ENCODE measurements at regions not wholly inside any gene's neighbourhood (a gene's known extent, or its start where the extent isn't known, plus 50 kb on each side); places are given as distances from the start of the nearest gene placed in this dataset.
"Not testable (repeated sequence)": the region's sequence is repeated elsewhere in the genome, so short reads cannot be mapped to it uniquely, and the experiment has no call there.

DNA sequence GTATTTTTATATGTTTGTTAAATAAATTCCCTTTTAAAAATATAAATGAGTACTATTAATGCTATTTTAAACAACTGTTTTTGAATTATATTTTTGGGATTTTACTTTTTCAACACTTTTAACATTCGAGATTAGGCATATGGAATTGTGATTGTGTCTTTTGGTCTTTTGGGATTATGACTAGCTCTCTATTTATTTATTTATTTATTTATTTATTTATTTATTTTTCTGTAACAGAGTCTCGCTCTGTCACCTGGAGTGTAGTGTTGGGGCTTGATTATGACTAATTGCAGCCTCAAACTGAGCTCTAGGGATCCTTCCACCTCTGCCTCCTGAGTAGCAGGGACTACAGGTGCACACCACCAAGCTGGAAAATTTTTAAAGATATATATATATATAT, 1101.6 kb downstream of the FAM133A start:
- no peak for FAIRE-seq
- DNase-seq (ENCODE audit: low spot score in 2 of 2): no peak

DNA sequence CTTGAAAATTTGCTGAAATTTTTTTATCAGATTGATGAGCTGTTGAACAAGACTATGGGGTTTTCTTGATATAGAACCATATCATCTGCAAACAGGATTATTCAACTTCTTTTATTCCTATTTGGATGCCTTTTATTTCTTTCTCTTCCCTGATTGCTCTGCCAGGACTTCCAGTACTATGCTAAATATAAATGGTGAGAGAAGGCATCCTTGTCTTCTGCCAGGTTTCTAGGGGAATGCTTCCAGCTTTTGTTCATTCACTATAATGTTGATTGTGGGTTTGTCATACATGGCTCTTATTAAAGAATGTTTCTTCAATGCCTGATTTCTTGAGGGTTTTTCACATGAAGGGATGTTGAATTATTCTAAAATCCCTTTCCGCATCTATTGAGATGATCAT, 1139.5 kb downstream of the FAM133A start:
- FAIRE-seq: no peak
- no peak for DNase-seq (ENCODE audit: low spot score in 2 of 2)

DNA sequence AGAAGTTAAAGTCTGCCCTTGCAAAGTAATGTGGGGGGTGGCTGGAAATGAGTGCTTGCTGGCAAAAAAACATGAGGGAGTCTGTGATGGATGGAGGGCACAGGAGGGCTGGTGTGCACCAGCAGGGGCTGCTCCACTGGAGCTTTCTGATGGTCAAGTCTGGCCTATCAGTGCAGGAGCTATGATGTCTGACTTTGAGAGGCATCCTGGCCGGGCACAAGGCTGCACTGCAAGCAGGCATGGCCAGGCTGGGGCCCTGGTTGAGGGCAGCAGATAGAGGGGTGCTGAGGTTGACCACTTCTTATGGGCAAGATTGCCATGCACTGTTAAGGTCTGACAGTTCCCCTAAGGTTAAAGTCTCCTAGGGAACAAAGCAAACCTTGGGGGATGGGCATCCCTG, 1140.2 kb downstream of the FAM133A start:
- no peak for DNase-seq (ENCODE audit: low spot score in 2 of 2)
- no peak for FAIRE-seq

DNA sequence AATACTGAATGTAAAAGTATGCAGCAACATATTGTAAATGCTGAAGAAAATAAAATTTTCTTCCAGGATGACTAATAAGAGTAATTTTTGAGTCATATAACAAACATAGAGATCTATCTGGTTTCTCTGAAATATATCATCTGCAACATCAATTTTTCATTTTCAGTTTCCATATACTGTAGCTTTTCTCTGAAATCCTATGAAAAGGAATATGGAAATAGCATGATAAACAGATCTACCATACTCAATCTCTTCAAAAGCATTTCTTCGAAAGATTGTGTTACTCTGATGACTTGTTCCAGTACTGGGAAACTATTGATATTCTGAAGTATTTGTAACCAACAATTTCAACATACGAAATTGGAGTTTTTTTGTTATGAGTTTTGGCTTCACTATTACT, 1156.7 kb downstream of the FAM133A start:
- no peak for DNase-seq (ENCODE audit: low spot score in 2 of 2)
- FAIRE-seq: no peak

DNA sequence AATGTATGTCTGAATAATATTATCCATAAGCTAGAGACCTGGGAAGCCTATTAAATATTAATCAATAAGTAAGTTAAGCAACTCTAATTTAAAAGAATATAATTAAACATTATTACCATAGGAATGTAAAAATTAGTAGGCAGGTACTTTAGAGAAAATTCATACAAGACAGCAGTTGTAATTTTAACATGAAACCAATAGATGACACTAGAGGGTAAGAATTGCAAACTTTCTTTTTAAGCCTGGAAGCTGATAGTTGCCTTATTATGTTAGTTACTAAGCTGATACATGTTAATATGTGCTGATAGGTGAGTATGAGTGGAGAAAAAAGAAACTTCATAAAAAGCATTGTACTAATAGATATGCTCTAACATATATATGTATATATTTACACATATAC, 1157.4 kb downstream of the FAM133A start:
- DNase-seq (ENCODE audit: low spot score in 2 of 2): no peak
- FAIRE-seq: peak; percentile 57

DNA sequence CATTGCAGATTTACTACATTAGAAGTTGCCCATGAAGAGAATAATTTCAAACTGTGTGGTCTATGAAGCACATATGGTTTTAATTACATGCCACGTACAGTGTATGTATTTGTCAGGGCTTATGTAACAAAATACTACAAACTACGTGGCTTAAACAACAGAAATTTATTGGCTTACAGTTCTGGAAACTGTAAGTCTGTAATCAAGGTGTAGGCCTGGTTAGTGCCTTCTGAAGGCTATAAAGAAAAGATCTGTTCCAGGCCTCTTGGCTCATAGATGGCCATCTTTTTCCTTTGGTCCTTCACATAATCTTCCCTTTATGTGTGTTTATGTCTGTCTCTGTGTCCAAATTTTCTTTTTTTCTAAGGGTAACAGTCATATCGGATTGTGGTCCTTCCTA, 1160.2 kb downstream of the FAM133A start:
- FAIRE-seq (no peak), DNase-seq (ENCODE audit: low spot score in 2 of 2) (no peak)

DNA sequence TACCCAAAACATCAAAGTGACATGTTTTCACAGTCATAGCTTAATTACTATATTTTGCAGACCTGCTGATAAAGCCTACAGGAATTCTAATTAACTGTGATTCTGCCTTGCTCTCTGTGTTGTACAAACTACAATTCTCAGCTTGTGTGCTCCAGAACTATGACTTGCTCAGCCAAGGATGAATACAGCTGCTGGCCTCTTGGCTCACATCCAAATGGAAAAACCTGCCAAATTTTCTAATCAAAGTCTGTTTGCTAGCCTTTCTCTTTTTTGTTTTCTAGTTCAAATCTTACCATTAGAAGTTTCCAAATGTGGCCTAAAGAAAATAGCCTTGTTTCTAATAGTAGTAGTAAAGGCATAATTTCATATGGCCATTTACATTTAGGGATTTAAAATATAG, 1176.8 kb downstream of the FAM133A start:
- FAIRE-seq (no peak), DNase-seq (ENCODE audit: low spot score in 2 of 2) (peak in 1 of 2 donors; percentile 1)

DNA sequence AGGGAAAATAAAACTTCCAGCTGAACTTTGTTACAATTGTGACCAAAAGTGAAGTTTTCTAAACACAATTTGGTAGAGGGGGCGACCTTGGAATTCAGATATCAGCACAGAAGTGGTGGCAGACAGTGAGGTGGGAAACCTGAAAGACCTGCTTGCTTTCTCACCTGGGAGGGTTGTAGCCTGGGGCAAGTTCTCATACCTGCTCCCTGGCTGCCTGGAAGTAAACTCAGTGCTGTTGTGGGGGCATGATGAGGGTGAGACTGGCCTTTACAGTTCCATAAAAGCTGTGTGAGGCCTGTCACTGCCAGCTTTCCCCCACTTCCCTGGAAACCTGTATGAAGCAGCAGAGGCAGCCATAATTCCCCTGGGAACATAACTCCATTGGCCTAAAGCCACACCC, 1180.2 kb downstream of the FAM133A start:
- FAIRE-seq: no peak

DNA sequence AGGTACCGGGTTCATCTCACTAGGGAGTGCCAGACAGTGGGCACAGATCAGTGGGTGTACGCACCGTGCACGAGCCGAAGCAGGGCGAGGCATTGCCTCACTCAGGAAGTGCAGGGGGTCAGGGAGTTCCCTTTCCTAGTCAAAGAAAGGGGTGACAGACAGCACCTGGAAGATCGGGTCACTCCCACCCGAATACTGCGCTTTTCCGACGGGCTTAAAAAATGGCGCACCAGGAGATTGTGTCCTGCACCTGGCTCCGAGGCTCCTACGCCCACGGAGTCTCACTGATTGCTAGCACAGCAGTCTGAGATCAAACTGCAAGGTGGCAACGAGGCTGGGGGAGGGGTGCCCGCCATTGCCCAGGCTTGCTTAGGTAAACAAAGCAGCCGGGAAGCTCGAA, 1188.5 kb downstream of the FAM133A start:
- FAIRE-seq; DNase-seq (ENCODE audit: low spot score in 2 of 2): not testable (repeated sequence)

More for the DNA sequence above, 1180.2 kb downstream of the FAM133A start:
- DNase-seq (ENCODE audit: low spot score in 2 of 2): no peak

DNA sequence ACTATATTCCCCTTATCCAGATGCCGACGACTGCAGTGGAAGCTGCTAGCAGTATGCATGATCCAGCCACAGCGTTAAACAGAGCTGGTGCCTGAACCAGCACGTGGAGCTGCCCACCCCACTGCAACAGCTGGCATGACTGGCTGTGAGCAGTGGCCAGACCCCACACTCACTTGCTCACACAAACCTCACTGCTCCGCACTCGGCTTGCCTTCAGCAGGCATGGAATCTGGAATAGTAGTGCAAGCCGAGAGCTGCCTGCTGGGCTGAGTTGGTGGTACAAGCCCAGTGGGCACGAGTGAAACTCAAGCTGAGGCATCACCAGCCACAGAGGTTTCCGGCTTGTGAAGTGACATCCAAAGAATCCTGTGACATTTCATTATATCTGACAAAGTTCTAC, 1197.6 kb downstream of the FAM133A start:
- FAIRE-seq (no peak), DNase-seq (ENCODE audit: low spot score in 2 of 2) (no peak)

DNA sequence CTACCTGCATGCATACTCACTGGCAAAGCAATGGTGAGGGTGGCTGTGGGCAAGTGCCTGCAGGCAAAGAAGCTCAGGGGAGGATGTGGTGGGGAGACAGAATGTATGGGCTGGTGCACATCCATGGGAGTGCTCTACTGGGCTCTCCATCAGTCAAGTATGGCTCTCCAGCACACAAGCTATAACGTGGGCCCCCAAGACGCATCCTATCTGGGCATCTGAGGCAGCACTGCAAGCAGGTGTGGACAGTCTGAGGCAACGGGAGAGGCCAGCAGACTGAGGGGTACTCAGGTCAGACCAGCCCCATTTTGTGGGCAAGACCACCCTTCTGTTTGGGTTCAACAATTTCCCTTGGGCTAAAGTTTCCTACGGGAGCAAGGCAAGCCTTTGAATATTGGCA, 1227.8 kb downstream of the FAM133A start:
- FAIRE-seq: no peak
- no peak for DNase-seq (ENCODE audit: low spot score in 2 of 2)

DNA sequence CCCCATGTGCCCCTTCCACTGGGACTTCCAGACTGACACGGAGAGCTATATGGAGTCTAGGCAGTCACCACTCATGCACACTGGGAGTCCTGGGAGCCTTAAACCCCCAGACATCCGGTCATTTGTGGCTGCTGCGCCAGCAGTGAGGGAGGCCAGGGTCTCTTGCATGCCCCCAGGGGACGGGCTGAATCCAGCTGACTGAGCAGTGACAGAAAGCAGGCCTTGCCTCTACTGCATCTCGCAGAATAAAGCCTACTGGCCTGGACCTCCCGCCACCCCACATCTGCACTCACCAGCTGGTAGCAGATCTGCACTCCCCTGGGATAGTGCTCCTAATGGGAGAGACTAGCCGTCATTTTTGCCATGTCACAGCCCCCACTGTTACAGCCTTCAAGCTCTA, 1234.2 kb downstream of the FAM133A start:
- DNase-seq (ENCODE audit: low spot score in 2 of 2) (no peak), FAIRE-seq (no peak)

DNA sequence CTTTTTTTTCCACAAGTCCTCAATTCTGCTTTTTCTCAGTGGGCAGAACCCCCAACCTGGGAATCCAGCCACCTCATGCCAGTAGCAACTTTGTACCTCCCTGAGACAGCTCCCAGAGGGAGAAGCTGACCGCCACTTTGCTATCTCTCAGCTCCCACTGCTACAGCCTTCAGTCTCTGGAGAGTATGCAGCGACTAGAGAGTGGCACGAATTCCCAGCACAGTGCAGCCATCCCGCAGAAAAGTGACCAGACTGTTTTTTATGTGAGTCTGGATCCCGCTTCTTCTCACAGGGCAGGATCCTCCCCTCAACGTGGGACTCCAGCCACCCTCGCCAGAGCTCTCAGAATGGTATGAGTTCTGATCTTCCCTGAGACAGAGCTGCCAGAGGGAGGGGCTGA, 1234.6 kb downstream of the FAM133A start:
- DNase-seq (ENCODE audit: low spot score in 2 of 2): no peak
- FAIRE-seq: no peak

DNA sequence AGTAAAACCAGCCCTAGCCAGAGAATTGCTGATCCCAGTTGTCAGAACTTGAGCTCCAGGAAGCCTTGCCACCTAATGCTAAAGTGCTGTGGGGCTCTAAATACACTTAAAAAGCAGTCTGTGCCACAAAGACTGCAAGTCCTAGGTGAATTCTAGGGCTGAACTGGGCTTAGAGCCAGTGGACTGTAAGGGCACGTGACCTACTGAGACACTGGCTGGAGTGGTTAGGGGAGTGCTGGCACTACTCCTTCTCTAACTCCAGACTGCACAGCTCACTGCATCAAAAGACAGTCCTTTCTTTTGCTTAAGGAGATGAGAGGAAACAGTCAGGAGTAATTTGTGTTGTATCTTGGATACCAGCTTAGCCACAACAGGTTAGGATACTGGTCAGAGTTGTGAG, 1240.2 kb downstream of the FAM133A start:
- no peak for DNase-seq (ENCODE audit: low spot score in 2 of 2)
- no peak for FAIRE-seq

DNA sequence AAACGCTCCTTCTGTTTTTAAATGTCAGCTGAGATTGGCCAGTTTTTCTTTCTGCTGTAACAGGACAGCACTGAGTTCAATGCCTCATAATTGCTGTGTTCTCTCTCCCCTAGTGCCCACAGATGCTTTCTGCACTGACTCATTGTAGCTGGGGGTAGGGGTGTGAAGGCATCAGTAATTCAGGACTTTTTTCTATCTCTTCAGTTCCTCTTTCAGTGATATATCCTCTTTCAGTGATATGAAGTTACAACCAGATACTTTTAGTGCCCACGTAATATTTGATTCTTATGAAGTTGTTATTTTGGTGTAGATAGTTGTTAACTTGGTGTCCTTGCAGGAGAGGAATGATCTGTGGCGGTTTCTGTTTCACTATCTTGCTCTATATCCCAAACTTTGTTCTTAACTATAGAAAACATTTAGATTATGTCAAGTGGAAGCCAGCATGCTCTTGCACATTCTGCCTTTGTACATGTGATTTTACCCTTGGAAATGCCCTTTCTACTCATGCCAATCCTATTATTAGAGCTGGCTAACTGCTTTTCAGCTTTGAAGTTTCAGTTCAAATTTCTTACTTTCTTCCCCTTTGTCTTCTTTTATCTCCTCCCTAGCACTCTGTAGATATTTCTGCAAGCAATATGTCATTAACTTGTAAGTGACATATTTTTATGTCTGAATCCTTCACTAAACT, 1258.4 kb downstream of the FAM133A start:
- no peak for DNase-seq (ENCODE audit: low spot score in 2 of 2)
- FAIRE-seq: no peak

DNA sequence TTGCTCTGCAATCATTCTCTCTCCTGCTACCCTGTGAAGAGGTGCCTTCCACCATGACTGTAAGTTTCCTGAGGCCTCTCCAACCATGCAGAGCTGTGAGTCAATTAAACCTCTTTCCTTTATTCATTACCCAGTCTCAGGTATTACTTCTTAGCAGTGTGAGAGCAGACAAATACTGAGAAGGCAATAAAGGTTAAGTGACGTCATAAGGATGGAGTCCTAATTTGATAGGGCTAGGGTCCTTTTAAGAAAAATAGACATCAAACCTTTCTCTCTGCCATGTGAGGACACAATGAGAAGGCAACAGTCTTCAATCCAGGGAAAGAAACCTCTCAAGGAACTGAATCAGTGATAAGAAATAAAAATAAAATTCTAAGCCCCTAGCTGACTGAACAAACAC, 1262.7 kb downstream of the FAM133A start:
- FAIRE-seq: no peak
- no peak for DNase-seq (ENCODE audit: low spot score in 2 of 2)

DNA sequence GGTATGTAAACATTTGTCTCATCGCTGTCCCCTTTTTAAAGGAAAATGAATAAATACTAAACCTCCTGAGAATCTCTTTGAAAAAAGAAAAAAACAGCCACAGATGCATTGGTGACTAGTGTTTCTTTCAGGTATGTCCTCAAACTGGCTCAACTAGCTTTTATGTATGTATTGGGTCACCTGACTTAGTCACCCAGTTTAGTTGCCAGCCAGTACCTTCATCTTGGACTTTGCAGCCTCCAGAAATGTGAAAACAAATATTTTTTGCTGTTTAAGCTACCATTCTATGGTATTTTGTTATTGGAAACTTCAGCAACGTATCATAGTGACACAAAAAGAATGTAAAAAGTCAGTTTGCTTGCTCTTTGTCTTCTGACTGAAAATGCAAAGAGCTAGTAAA, 1263.5 kb downstream of the FAM133A start:
- no peak for FAIRE-seq
- DNase-seq (ENCODE audit: low spot score in 2 of 2): no peak

DNA sequence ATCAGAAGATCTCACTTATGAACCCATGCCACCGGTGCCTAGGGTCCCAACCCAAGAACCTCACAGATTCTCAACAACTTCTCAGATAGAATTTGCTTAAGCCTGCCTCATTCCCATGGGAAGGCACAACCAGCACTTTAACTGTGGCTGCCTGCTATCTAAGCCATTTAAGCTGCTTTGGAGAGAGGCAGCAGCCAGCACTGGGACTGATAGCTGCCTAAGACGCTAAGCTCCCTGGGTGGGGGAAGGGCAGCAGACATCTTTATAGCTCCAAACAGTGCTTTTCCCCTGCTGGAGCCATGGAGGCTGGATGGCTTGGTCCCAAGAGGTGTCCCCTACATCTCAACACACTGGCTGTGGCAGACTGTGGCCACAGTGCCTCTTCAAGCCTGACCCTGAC, 1268.6 kb downstream of the FAM133A start:
- no peak for FAIRE-seq
- DNase-seq (ENCODE audit: low spot score in 2 of 2): no peak

DNA sequence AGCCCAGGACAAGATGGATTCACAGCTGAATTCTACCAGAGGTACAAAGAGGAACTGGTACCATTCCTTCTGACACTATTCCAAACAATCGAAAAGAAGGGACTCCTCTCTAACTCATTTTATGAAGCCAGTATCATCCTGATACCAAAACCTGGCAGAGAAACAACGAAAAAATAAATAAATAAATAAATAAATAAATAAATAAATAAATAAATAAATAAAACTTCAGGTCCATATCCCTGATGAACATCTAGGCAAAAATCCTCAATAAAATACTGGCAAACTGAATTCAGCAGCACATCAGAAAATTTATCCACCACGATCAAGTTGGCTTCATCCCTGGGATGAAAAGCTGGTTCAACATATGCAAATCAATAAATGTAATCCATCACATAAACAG, 1272.1 kb downstream of the FAM133A start:
- FAIRE-seq; DNase-seq (ENCODE audit: low spot score in 2 of 2): not testable (repeated sequence)

DNA sequence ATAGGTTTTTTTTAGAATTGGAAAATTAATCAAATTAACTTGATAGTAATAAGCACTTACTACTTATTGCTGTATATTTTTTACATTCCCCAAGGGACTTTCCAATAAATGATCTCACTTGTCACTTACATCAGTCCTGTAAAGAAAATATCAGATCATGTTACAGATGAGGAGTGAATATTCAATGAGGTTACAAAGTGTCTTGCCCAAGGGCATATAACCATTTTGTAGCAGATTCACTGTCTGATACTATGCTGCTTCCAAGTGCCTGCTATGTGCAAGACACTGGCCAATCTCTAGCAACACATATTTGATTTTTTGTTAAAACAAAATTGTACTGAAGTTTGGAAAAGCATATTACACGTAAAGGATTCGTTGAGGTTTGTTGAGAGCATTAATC, 1287.7 kb downstream of the FAM133A start:
- FAIRE-seq: no peak
- DNase-seq (ENCODE audit: low spot score in 2 of 2): no peak

DNA sequence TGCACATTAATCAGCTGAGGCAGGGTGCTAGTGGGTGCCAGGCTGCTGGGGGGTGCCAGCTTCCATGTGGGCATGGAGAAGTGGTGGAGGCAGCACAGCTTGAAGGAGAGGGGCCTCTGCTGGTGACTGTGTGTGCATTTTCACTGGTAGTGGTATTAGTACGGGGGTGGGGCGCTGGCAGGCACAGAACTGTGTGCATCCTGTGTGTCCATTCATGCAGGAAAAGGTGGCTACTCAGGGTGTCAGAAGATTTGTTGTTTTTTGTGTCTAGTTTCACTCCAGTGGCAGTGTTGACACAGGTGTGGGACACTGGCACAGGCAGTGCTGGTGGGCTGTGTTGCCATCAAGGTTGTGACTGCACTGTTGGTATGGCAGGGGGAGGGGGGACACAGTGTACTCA, 1303.6 kb downstream of the FAM133A start:
- DNase-seq (ENCODE audit: low spot score in 2 of 2) (no peak), FAIRE-seq (no peak)

DNA sequence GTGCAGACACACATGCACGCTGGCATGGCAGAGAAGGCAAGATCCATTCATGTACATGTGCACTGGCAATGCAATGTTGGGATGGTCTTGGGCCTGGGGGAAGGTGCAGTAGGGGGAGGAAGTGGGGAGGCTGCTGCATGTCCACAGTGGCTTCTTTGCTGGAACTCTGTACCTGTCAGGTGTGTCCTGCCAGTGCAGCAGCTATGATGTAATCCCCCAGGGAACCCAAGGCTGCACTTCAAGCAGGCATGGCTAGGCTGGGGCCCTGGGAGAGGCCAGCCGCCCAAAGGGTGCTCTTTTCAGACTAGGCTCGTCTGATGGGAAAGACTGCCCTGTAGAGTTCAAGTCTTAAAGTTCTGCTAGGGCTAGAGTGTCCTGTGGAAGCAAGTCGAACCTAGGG, 1304.0 kb downstream of the FAM133A start:
- FAIRE-seq (no peak), DNase-seq (ENCODE audit: low spot score in 2 of 2) (no peak)

Data from frontal cortex (tissue), 3 donors.